Tibial nerve (tissue), 4 donors: ENCODE measurements at regions not wholly inside any gene's neighbourhood (a gene's known extent, or its start where the extent isn't known, plus 50 kb on each side); places are given as distances from the start of the nearest gene placed in this dataset.
"Not testable (repeated sequence)": the region's sequence is repeated elsewhere in the genome, so short reads cannot be mapped to it uniquely, and the experiment has no call there.

Source experiments
- DNase-seq, 2 donors: peaks; one replicate each; pipeline ENCODE4 v3.0.0-alpha.2; 2019; ENCODE audit warnings: low spot score in 2 of 2
- H3K27ac ChIP-seq, 4 donors: fragments of 200-600 bp; sonication (generic) in 3 of 4; one replicate each; pipeline ENCODE4 v1.5.1; 2017 to 2019; ENCODE audit warnings: mild to moderate bottlenecking in 1 of 4
- H3K27me3 ChIP-seq, 2 donors: fragments of 200-600 bp; sonication (generic) in 1 of 2; one replicate each; pipeline versions ENCODE4 v1.5.1 to v1.6.0; 2017 to 2019
- H3K36me3 ChIP-seq, 3 donors: fragments of 200-600 bp; sonication (generic); one replicate each; pipeline ENCODE4 v1.5.1; 2018 to 2019
- H3K4me1 ChIP-seq, 4 donors: fragments of 200-600 bp; sonication (generic) in 3 of 4; one replicate each; pipeline ENCODE4 v1.5.1; 2017 to 2019
- H3K4me3 ChIP-seq, 4 donors: fragments of 200-600 bp; sonication (generic) in 3 of 4; one replicate each; pipeline ENCODE4 v1.5.1; 2017 to 2019; ENCODE audit warnings: mild to moderate bottlenecking in 1 of 4, moderate library complexity in 1 of 4
- H3K9me3 ChIP-seq, 4 donors: fragments of 200-600 bp; sonication (generic) in 3 of 4; one replicate each; pipeline ENCODE4 v1.5.1; 2017 to 2019
- CTCF ChIP-seq, 5 experiments: fragments of 200-600 bp in 3 of 5; fragments of 450-650 bp in 2 of 5; sonication (generic) in 3 of 5; IDR thresholded peaks; one replicate each; pipeline ENCODE4 v1.5.1; 2016 to 2019; ENCODE audit warnings: antibody characterized with exemption in 5 of 5, mild to moderate bottlenecking in 3 of 5, moderate library complexity in 2 of 5
- EP300 ChIP-seq, 2 donors: sonication (generic); formaldehyde crosslinking; IDR thresholded peaks; one replicate each; pipeline ENCODE4 v1.6.1; 2017; ENCODE audit warnings: antibody characterized with exemption in 2 of 2, mild to moderate bottlenecking in 1 of 2
- POLR2A ChIP-seq, 2 donors: fragments of 450-650 bp; IDR thresholded peaks; one replicate each; pipeline ENCODE4 v1.6.1; 2017; ENCODE audit warnings: antibody characterized with exemption in 2 of 2, mild to moderate bottlenecking in 2 of 2, moderate library complexity in 2 of 2
- WGBS, 2 donors: methylation state at CpG; one replicate each; pipeline ENCODE4 v1.1.5; 2018; 5-methylcytosine and 5-hydroxymethylcytosine counted together

GRCh38 chr14:71454010-71454409, 478.2 kb upstream of the RGS6 start:
- no peak for DNase-seq
- Histone ChIP-seq H3K4me1 (peaks cover 0 to 15% (median 0%) of the 10 kb centered on the region in 4 donors), H3K4me3 (no peak overlapping the region), H3K27ac (no peak overlapping the region), H3K9me3 (no peaks in the 10 kb centered on the region), H3K36me3 (no peaks in the 10 kb centered on the region), H3K27me3 (no peaks in the 10 kb centered on the region)
- TF ChIP-seq EP300 (IDR thresholded peaks at IDR 0.05): no peak
- TF ChIP-seq CTCF (IDR thresholded peaks at IDR 0.05): no peak
- no peak for TF ChIP-seq POLR2A (IDR thresholded peaks at IDR 0.05)
- 74 to 97% methylated on average over 2 of the region's 2 CpGs for WGBS, 2 donors

GRCh38 chr14:71454513-71455332, 477.5 kb upstream of the RGS6 start:
- Histone ChIP-seq H3K9me3 (no peaks in the 10 kb centered on the region), H3K27ac (no peak overlapping the region), H3K4me3 (no peak overlapping the region), H3K27me3 (no peaks in the 10 kb centered on the region), H3K4me1 (peaks cover 0 to 8% (median 0%) of the 10 kb centered on the region in 4 donors), H3K36me3 (no peaks in the 10 kb centered on the region)
- no peak for DNase-seq
- TF ChIP-seq EP300 (IDR thresholded peaks at IDR 0.05) (no peak), POLR2A (IDR thresholded peaks at IDR 0.05) (no peak), CTCF (IDR thresholded peaks at IDR 0.05) (no peak)
- WGBS, 2 donors: 70 to 81% methylated on average over 6 of the region's 6 CpGs

GRCh38 chr14:71460091-71460490, 472.1 kb upstream of the RGS6 start:
- no peak for DNase-seq
- 96 to 97% methylated on average over 6 of the region's 6 CpGs for WGBS, 2 donors
- no peaks in the 10 kb centered on the region for H3K27me3 ChIP-seq
- peaks cover 0 to 12% (median 0%) of the 10 kb centered on the region in 4 donors for H3K9me3 ChIP-seq
- TF ChIP-seq POLR2A (IDR thresholded peaks at IDR 0.05): no peak
- no peak for TF ChIP-seq CTCF (IDR thresholded peaks at IDR 0.05)
- TF ChIP-seq EP300 (IDR thresholded peaks at IDR 0.05): no peak
- H3K4me1 ChIP-seq: no peaks in the 10 kb centered on the region
- H3K4me3 ChIP-seq: no peak overlapping the region
- peaks cover 0 to 32% (median 0%) of the 10 kb centered on the region in 3 donors for H3K36me3 ChIP-seq
- H3K27ac ChIP-seq: no peak overlapping the region

GRCh38 chr14:71461617-71462016, 470.6 kb upstream of the RGS6 start:
- H3K27me3 ChIP-seq, H3K4me3 ChIP-seq, DNase-seq, H3K27ac ChIP-seq, H3K4me1 ChIP-seq: not testable (repeated sequence)
- Histone ChIP-seq H3K9me3 (peaks cover 0 to 12% (median 0%) of the 10 kb centered on the region in 4 donors), H3K36me3 (peaks cover 0 to 32% (median 0%) of the 10 kb centered on the region in 3 donors)
- WGBS, 2 donors: 94 to 95% methylated on average over 3 of the region's 3 CpGs

GRCh38 chr14:71463807-71464206, 468.4 kb upstream of the RGS6 start:
- H3K27me3 ChIP-seq: no peaks in the 10 kb centered on the region
- peaks cover 0 to 30% (median 0%) of the 10 kb centered on the region in 4 donors for H3K4me1 ChIP-seq
- H3K27ac ChIP-seq: no peak overlapping the region
- DNase-seq: no peak
- H3K4me3 ChIP-seq: no peak overlapping the region
- TF ChIP-seq CTCF (IDR thresholded peaks at IDR 0.05) (no peak), EP300 (IDR thresholded peaks at IDR 0.05) (no peak), POLR2A (IDR thresholded peaks at IDR 0.05) (no peak)
- H3K9me3 ChIP-seq: peaks cover 0 to 12% (median 0%) of the 10 kb centered on the region in 4 donors
- peaks cover 0 to 32% (median 0%) of the 10 kb centered on the region in 3 donors for H3K36me3 ChIP-seq
